Breast epithelium (tissue), 4 donors: ENCODE measurements at regions not wholly inside any gene's neighbourhood (a gene's known extent, or its start where the extent isn't known, plus 50 kb on each side); places are given as distances from the start of the nearest gene placed in this dataset.
A peak's percentile ranks its signal among the peaks of the same experiment; 100 is the strongest.

ENCODE experiments used
- DNase-seq, 2 donors: peaks; one replicate each; pipeline ENCODE4 v3.0.0-alpha.2; 2019; ENCODE audit warnings: low spot score in 2 of 2
- H3K27ac ChIP-seq, 2 donors: fragments of 200-600 bp; sonication (generic) in 1 of 2; one replicate each; pipeline ENCODE4 v1.5.1; 2016 to 2019; ENCODE audit warnings: mild to moderate bottlenecking in 1 of 2
- H3K27me3 ChIP-seq, 2 donors: fragments of 200-600 bp; sonication (generic) in 1 of 2; one replicate each; pipeline versions ENCODE4 v1.5.1 to v1.6.0; 2017 to 2019; ENCODE audit warnings: control low read depth in 1 of 2, mild to moderate bottlenecking in 1 of 2
- H3K36me3 ChIP-seq: fragments of 200-600 bp; one replicate; pipeline ENCODE4 v1.5.1; 2019
- H3K4me1 ChIP-seq, 2 donors: fragments of 200-600 bp; sonication (generic); one replicate each; pipeline ENCODE4 v1.5.1; 2016 to 2019; ENCODE audit warnings: control low read depth in 1 of 2
- H3K4me3 ChIP-seq, 3 donors: fragments of 200-600 bp; sonication (generic); 1 replicate in 2 of 3; 2 replicates in 1 of 3; pipeline ENCODE4 v1.5.1; 2016 to 2019; ENCODE audit warnings: mild to moderate bottlenecking in 3 of 3, moderate library complexity in 2 of 3
- H3K9me3 ChIP-seq, 2 donors: fragments of 200-600 bp; sonication (generic) in 1 of 2; one replicate each; pipeline ENCODE4 v1.5.1; 2016 to 2019; ENCODE audit warnings: control low read depth in 1 of 2
- POLR2A ChIP-seq: fragments of 450-650 bp; IDR thresholded peaks from one replicate; pipeline ENCODE4 v1.6.1; 2016; ENCODE audit warnings: antibody characterized with exemption, mild to moderate bottlenecking, moderate library complexity
- POLR2AphosphoS5 ChIP-seq, 3 donors: sonication (generic); formaldehyde crosslinking; IDR thresholded peaks; one replicate each; pipeline ENCODE4 v1.6.1; 2017; ENCODE audit warnings: antibody characterized with exemption in 3 of 3
- intact Hi-C: fragments of 100-400 bp; cut with DNase I; formaldehyde crosslinking; loops from one replicate; pipeline ENCODE4 v1.15.1; 2023; ENCODE audit warnings: low total_unique reads
- TF ChIP-seq, protein P1 (sequence below), 3 donors: fragments of 450-650 bp; IDR thresholded peaks; one replicate each; pipeline ENCODE4 v1.5.1; 2016 to 2017; ENCODE audit warnings: antibody characterized with exemption in 3 of 3, mild to moderate bottlenecking in 3 of 3, moderate library complexity in 3 of 3

DNA sequence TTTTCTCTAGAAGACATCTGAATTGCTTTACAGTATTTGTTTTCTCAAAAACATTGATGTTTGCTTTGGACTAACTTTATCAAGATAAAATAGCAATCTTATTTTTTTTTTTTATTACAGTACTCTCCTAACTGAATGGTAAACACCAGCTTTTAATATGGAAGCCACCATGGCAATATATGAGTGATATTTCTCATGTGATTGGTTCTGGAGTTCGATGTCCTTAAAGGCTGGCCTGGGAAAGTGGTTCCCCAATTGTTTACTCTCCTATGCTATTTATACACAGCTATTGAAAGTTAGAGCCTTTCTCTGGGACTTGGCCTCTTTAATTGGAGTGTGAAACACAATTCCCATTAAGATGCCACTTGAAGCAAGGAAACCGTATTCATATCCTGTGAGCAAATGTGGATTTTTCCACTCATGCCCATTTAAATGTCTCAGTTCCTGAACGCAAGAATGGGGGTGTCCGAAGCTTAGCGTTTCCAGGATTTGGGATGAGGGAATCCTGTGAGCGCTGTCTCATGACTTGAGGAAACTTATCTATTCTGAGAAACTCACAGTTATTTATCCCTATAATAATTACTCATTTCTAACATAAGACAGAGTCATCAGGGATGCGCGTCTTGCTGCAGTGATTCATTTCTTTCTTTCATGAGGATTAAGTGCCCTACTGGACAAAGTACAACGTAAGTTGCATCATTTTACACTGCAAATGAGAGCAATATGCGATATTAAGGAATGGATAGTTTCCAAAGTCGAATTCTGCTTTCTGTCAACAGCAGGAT is 143.3 kb upstream of the PREP start:
- H3K27ac ChIP-seq = peak overlapping the region in 1 of 2 donors; percentile 7
- DNase-seq = no peak
- H3K9me3 ChIP-seq = no peaks in the 10 kb centered on the region
- no peaks in the 10 kb centered on the region for H3K36me3 ChIP-seq
- no peak overlapping the region for H3K4me3 ChIP-seq
- no peaks in the 10 kb centered on the region for H3K27me3 ChIP-seq
- no peaks in the 10 kb centered on the region for H3K4me1 ChIP-seq
- intact Hi-C loops = no loop called here
- TF ChIP-seq, protein P1, sequence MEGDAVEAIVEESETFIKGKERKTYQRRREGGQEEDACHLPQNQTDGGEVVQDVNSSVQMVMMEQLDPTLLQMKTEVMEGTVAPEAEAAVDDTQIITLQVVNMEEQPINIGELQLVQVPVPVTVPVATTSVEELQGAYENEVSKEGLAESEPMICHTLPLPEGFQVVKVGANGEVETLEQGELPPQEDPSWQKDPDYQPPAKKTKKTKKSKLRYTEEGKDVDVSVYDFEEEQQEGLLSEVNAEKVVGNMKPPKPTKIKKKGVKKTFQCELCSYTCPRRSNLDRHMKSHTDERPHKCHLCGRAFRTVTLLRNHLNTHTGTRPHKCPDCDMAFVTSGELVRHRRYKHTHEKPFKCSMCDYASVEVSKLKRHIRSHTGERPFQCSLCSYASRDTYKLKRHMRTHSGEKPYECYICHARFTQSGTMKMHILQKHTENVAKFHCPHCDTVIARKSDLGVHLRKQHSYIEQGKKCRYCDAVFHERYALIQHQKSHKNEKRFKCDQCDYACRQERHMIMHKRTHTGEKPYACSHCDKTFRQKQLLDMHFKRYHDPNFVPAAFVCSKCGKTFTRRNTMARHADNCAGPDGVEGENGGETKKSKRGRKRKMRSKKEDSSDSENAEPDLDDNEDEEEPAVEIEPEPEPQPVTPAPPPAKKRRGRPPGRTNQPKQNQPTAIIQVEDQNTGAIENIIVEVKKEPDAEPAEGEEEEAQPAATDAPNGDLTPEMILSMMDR (IDR thresholded peaks at IDR 0.05) = no peak
- TF ChIP-seq POLR2AphosphoS5 (IDR thresholded peaks at IDR 0.05) = no peak
- no peak for TF ChIP-seq POLR2A

GRCh38 chr6:105545228-105545920 is 142.5 kb upstream of the PREP start:
- no peaks in the 10 kb centered on the region for H3K9me3 ChIP-seq
- no peak for TF ChIP-seq POLR2AphosphoS5 (IDR thresholded peaks at IDR 0.05)
- no peak for TF ChIP-seq POLR2A
- TF ChIP-seq, protein P1 (IDR thresholded peaks at IDR 0.05) = no peak
- no peaks in the 10 kb centered on the region for H3K27me3 ChIP-seq
- no peak overlapping the region for H3K4me3 ChIP-seq
- DNase-seq = no peak
- intact Hi-C loops = no loop called here
- H3K27ac ChIP-seq = no peak overlapping the region
- H3K36me3 ChIP-seq = no peaks in the 10 kb centered on the region
- no peaks in the 10 kb centered on the region for H3K4me1 ChIP-seq

GRCh38 chr6:105539911-105540310 is 137.0 kb upstream of the PREP start:
- Histone ChIP-seq H3K27me3 (no peaks in the 10 kb centered on the region), H3K27ac (no peak overlapping the region), H3K4me3 (no peak overlapping the region), H3K4me1 (no peaks in the 10 kb centered on the region), H3K36me3 (no peaks in the 10 kb centered on the region), H3K9me3 (no peaks in the 10 kb centered on the region)
- no peak for DNase-seq
- intact Hi-C loops = no loop called here
- no peak for TF ChIP-seq POLR2AphosphoS5 (IDR thresholded peaks at IDR 0.05)
- TF ChIP-seq, protein P1 (IDR thresholded peaks at IDR 0.05) = no peak
- no peak for TF ChIP-seq POLR2A

- no peak overlapping the region for H3K4me3 ChIP-seq
- H3K27me3 ChIP-seq = no peaks in the 10 kb centered on the region
- H3K36me3 ChIP-seq = no peaks in the 10 kb centered on the region
- no peak overlapping the region for H3K27ac ChIP-seq
- no peak for DNase-seq
- no peaks in the 10 kb centered on the region for H3K9me3 ChIP-seq
- intact Hi-C loops = no loop called here
- TF ChIP-seq, protein P1 (IDR thresholded peaks at IDR 0.05) = no peak
- TF ChIP-seq POLR2AphosphoS5 (IDR thresholded peaks at IDR 0.05) (no peak), POLR2A (no peak)
- H3K4me1 ChIP-seq = no peaks in the 10 kb centered on the region
Measured at GRCh38 chr6:105537981-105538578, 135.2 kb upstream of the PREP start.

GRCh38 chr6:105536961-105537360 is 134.1 kb upstream of the PREP start:
- intact Hi-C loops = no loop called here
- Histone ChIP-seq H3K4me1 (no peaks in the 10 kb centered on the region), H3K27me3 (no peaks in the 10 kb centered on the region), H3K36me3 (no peaks in the 10 kb centered on the region), H3K9me3 (no peaks in the 10 kb centered on the region), H3K27ac (no peak overlapping the region), H3K4me3 (no peak overlapping the region)
- TF ChIP-seq POLR2AphosphoS5 (IDR thresholded peaks at IDR 0.05) (no peak), POLR2A (no peak)
- TF ChIP-seq, protein P1 (IDR thresholded peaks at IDR 0.05) = no peak
- no peak for DNase-seq
